HUES6 (cell line): ENCODE measurements at regions not wholly inside any gene's neighbourhood (a gene's known extent, or its start where the extent isn't known, plus 50 kb on each side); places are given as distances from the start of the nearest gene placed in this dataset.
A peak's percentile ranks its signal among the peaks of the same experiment; 100 is the strongest.
"Not testable (repeated sequence)": the region's sequence is repeated elsewhere in the genome, so short reads cannot be mapped to it uniquely, and the experiment has no call there.

ENCODE experiments used
- H3K27ac ChIP-seq: 2 replicates; pipeline ENCODE4 v1.7.0; 2013; ENCODE audit warnings: low read depth, mild to moderate bottlenecking, low read length, inconsistent platforms
- H3K27me3 ChIP-seq: 2 replicates; pipeline ENCODE4 v1.6.1; 2013; ENCODE audit warnings: low read length; ENCODE audit not compliant: control insufficient read depth, insufficient read depth
- H3K36me3 ChIP-seq: 2 replicates; pipeline ENCODE4 v1.6.1; 2013; ENCODE audit warnings: low read length; ENCODE audit not compliant: control insufficient read depth, insufficient read depth
- H3K4me1 ChIP-seq: 2 replicates; pipeline ENCODE4 v1.6.1; 2013; ENCODE audit warnings: low read length; ENCODE audit not compliant: control insufficient read depth, insufficient read depth
- H3K4me3 ChIP-seq: 2 replicates; pipeline ENCODE4 v1.5.1; 2013; ENCODE audit warnings: low read depth, low read length
- H3K9ac ChIP-seq: one replicate; pipeline ENCODE4 v1.6.1; 2013; ENCODE audit warnings: mild to moderate bottlenecking, low read length
- H3K9me3 ChIP-seq: 2 replicates; pipeline ENCODE4 v1.6.1; 2013; ENCODE audit warnings: low read depth, low read length; ENCODE audit not compliant: control insufficient read depth, insufficient read depth

- Histone ChIP-seq H3K9ac (no peak overlapping the region), H3K9me3 (no peaks in the 10 kb centered on the region), H3K36me3 (no peaks in the 10 kb centered on the region), H3K27me3 (peaks cover 14% of the 10 kb centered on the region; the same call in 1 of the 2 replicates), H3K4me1 (peaks cover 15% of the 10 kb centered on the region; the same call in 1 of the 2 replicates), H3K27ac (no peak overlapping the region), H3K4me3 (no peak overlapping the region; the same call in 1 of the 2 replicates)
Measured at GRCh38 chrX:37904833-37905232, 57.5 kb upstream of the DYNLT3 start.

- Histone ChIP-seq H3K9me3 (no peaks in the 10 kb centered on the region), H3K4me1 (peaks cover 15% of the 10 kb centered on the region; the same call in 1 of the 2 replicates), H3K27ac (no peak overlapping the region), H3K36me3 (no peaks in the 10 kb centered on the region), H3K27me3 (peaks cover 14% of the 10 kb centered on the region; the same call in 1 of the 2 replicates), H3K4me3 (peak overlapping the region; percentile 64), H3K9ac (peak overlapping the region; percentile 80)
Measured at GRCh38 chrX:37905436-37906147, 58.2 kb upstream of the DYNLT3 start.

DNA sequence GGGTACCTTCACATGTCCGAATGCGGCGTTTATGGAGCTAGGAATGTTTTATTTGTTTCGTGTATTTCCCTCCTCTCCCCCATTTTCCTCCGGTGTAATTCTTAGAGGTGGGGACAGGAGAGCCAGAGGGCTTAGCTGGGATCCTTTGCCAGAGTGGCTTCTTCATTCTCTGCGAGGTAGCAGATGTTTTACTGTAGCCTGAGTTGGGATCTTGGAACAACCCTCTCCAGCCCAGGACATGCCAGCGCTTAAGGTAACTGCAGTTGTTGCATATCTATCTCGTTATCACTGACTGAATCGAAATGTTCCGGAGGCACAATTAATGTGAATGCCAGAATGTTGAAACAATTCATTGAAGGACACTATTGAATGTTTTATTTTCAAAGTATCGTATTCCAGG is 59.0 kb upstream of the DYNLT3 start:
- H3K4me1 ChIP-seq = peaks cover 15% of the 10 kb centered on the region; the same call in 1 of the 2 replicates
- H3K27ac ChIP-seq = peak overlapping the region; percentile 51; the same call in 1 of the 2 replicates
- peak overlapping the region; percentile 80 for H3K9ac ChIP-seq
- no peaks in the 10 kb centered on the region for H3K9me3 ChIP-seq
- peak overlapping the region; percentile 64 for H3K4me3 ChIP-seq
- H3K27me3 ChIP-seq = peaks cover 14% of the 10 kb centered on the region; the same call in 1 of the 2 replicates
- no peaks in the 10 kb centered on the region for H3K36me3 ChIP-seq

DNA sequence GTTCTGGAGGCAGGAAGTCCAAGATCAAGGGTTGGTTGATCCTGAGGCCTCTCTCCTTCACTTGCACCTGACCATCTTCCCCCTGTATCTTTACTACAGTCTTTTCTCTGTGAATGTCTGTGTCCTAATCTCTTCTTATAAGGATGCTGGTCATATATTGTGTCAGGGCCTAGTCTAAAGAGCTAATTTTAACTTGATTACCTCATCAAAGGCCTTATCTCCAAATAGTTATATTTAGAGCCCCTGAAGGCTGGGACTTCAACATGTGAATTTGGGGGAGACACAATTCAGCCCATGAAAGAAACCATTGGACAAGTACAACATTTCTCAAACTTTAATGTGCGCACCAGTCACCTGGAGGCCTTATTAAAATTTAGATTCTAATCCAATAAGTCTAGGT is 62.8 kb upstream of the DYNLT3 start:
- no peak overlapping the region for H3K27ac ChIP-seq
- no peak overlapping the region for H3K9ac ChIP-seq
- H3K9me3 ChIP-seq = no peaks in the 10 kb centered on the region
- H3K27me3 ChIP-seq = peaks cover 14% of the 10 kb centered on the region; the same call in 1 of the 2 replicates
- H3K4me3 ChIP-seq = no peak overlapping the region
- peaks cover 14% of the 10 kb centered on the region; the same call in 1 of the 2 replicates for H3K4me1 ChIP-seq
- H3K36me3 ChIP-seq = no peaks in the 10 kb centered on the region

DNA sequence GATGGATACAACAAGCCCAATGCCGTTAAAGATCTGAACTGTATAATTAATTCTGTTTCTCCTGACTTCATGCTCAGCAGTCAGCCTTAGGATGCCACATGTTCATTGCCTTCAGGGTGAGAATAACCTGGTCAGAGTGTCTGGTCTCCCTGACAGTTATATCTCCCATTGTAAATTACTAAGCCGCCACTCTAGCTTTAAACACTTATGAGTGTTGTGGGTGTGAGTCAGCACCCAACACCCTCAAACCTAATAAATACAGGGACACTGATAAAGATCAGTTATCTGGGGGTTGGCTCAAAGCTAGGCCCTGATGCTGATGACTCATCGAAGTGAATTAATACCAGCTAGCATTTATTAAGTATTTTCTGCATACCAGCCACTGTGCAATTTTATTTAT is 64.9 kb upstream of the DYNLT3 start:
- no peak overlapping the region for H3K4me3 ChIP-seq
- no peak overlapping the region for H3K9ac ChIP-seq
- peaks cover 5% of the 10 kb centered on the region; the same call in 1 of the 2 replicates for H3K4me1 ChIP-seq
- no peak overlapping the region for H3K27ac ChIP-seq
- no peaks in the 10 kb centered on the region for H3K9me3 ChIP-seq
- no peaks in the 10 kb centered on the region for H3K36me3 ChIP-seq
- 0 out of 2 replicates have a peak, but pooled peaks cover 1% of the 10 kb centered on the region for H3K27me3 ChIP-seq

- H3K4me3 ChIP-seq = no peak overlapping the region
- no peak overlapping the region for H3K9ac ChIP-seq
- no peaks in the 10 kb centered on the region for H3K36me3 ChIP-seq
- H3K9me3 ChIP-seq = no peaks in the 10 kb centered on the region
- no peaks in the 10 kb centered on the region for H3K27me3 ChIP-seq
- H3K27ac ChIP-seq = no peak overlapping the region
- H3K4me1 ChIP-seq = peaks cover 5% of the 10 kb centered on the region; the same call in 1 of the 2 replicates
Measured at GRCh38 chrX:37912777-37913176, 65.4 kb upstream of the DYNLT3 start.

DNA sequence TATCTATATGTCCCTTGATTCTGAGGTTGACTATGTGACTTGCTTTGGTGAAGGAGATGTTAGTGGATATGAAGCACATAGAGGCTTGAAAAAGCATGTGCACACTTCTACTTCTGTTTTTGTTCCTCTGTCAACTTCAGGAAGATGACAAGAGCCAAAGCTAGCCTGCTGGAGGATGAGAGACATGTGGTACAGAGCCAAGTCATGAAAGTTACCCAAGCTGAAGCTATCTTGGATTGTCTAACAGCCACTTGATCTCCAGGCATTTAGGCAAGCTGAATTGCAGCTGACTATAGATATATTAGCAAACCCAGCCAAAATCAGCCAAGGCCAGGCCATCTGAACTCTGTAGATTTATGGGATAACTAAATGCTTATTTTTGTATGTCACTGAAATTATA is 70.8 kb upstream of the DYNLT3 start:
- H3K36me3 ChIP-seq = no peaks in the 10 kb centered on the region; the same call in 1 of the 2 replicates
- H3K27me3 ChIP-seq = no peaks in the 10 kb centered on the region; the same call in 1 of the 2 replicates
- no peak overlapping the region for H3K27ac ChIP-seq
- no peak overlapping the region for H3K4me3 ChIP-seq
- H3K9me3 ChIP-seq = peaks cover 14% of the 10 kb centered on the region
- H3K9ac ChIP-seq = no peak overlapping the region
- no peaks in the 10 kb centered on the region; the same call in 1 of the 2 replicates for H3K4me1 ChIP-seq

DNA sequence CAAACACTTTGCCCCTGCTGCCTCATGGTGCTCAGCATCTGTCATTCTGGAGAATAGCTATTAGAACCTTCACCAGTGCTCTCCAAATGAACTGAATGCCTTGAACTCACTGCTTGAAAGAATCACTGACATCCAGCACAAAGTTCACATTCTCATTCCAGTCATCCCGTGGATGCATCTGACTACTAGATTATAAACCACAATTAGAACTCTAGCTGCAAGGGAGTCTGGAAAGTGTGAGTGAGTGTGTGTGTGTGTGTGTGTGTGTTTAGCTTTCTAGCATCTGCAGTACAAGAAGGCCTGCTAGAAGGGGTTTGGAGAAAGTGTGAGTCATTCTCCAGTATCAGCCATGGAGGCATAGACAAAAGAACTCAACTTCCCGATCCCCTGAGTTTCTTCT is 71.3 kb upstream of the DYNLT3 start:
- Histone ChIP-seq H3K36me3 (no peaks in the 10 kb centered on the region; the same call in 1 of the 2 replicates), H3K27ac (no peak overlapping the region), H3K9ac (no peak overlapping the region), H3K4me3 (no peak overlapping the region), H3K9me3 (peaks cover 14% of the 10 kb centered on the region), H3K27me3 (no peaks in the 10 kb centered on the region; the same call in 1 of the 2 replicates), H3K4me1 (no peaks in the 10 kb centered on the region)

DNA sequence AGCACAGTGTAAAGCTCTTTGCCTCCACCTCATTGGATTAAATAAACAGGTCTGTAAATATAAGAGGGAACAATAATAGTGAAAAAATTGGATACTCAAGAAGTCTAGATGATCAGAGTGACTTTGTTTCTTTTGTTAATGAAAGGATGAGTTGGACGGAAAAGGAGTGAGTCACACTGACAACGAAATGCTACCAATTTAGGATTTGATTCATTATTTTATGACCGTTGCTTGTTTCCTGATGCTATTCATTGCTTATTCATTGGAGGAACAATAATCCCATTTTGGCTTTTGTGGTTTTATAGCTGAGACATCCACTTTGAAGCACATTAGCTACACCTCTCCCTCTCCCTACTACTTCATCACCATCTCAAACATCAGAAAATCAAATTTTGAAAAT is 74.4 kb upstream of the DYNLT3 start:
- H3K9ac ChIP-seq = no peak overlapping the region
- no peak overlapping the region for H3K27ac ChIP-seq
- H3K36me3 ChIP-seq = no peaks in the 10 kb centered on the region; the same call in 1 of the 2 replicates
- no peaks in the 10 kb centered on the region; the same call in 1 of the 2 replicates for H3K27me3 ChIP-seq
- no peak overlapping the region for H3K4me3 ChIP-seq
- H3K4me1 ChIP-seq = no peaks in the 10 kb centered on the region
- H3K9me3 ChIP-seq = peaks cover 17% of the 10 kb centered on the region

DNA sequence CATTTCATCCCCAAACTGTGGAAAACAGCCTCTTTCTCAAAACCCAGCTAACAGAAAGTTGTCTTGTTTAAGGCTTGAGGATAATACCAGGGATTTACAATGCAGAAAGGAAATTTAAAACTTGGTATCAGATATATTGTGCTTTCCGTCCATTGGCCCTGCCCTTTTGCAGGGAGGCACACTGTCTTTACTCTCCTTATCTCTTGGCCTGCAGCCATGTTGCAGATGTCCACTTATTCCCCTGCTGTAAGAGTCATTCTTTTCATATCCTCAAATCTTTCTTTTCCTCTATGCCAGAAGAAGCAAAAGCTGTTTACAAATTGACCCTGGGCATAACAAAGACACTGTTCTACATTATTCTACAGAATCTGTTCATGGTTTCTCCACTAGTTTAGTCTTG is 75.6 kb upstream of the DYNLT3 start:
- H3K9me3 ChIP-seq = peaks cover 17% of the 10 kb centered on the region
- no peaks in the 10 kb centered on the region for H3K4me1 ChIP-seq
- no peaks in the 10 kb centered on the region; the same call in 1 of the 2 replicates for H3K36me3 ChIP-seq
- H3K4me3 ChIP-seq = no peak overlapping the region
- no peak overlapping the region for H3K9ac ChIP-seq
- no peaks in the 10 kb centered on the region; the same call in 1 of the 2 replicates for H3K27me3 ChIP-seq
- no peak overlapping the region for H3K27ac ChIP-seq

GRCh38 chrX:37925761-37926160 is 78.4 kb upstream of the DYNLT3 start:
- not testable (repeated sequence) for H3K9me3 ChIP-seq, H3K4me1 ChIP-seq, H3K36me3 ChIP-seq, H3K9ac ChIP-seq, H3K27ac ChIP-seq, H3K4me3 ChIP-seq, H3K27me3 ChIP-seq
